Right ventricle myocardium inferior (tissue), 1 donor: ENCODE measurements at regions not wholly inside any gene's neighbourhood (a gene's known extent, or its start where the extent isn't known, plus 50 kb on each side); places are given as distances from the start of the nearest gene placed in this dataset.

ENCODE experiments used
- ATAC-seq: fragments of 200-7000 bp; cut with Tn5 transposase; one replicate; pipeline ENCODE4 v1.9.1; 2020; ENCODE audit warnings: mild to moderate bottlenecking, moderate library complexity
- DNase-seq: peaks from one replicate; pipeline ENCODE4 v3.0.0; 2021; ENCODE audit errors: missing footprints
- intact Hi-C: fragments of 100-400 bp; cut with DNase I; formaldehyde crosslinking; loops from one replicate; pipeline ENCODE4 v1.11.0; 2022
- donor health status: DM: no; HTN: yes; CAD: no; lungs with severe emphysema.

GRCh38 chr9:118418887-118419565 lies 714.8 kb downstream of the TLR4 start:
- intact Hi-C loops, result no loop called here
- ATAC-seq (no peak), DNase-seq (no peak)

- no peak for DNase-seq
- ATAC-seq, result no peak
- intact Hi-C loops, result no loop called here
Measured at GRCh38 chr9:118419676-118420075, 715.5 kb downstream of the TLR4 start.

- DNase-seq (no peak), ATAC-seq (no peak)
- intact Hi-C loops, result no loop called here
Measured at GRCh38 chr9:118422508-118422907, 718.3 kb downstream of the TLR4 start.

GRCh38 chr9:118423021-118423420 lies 718.8 kb downstream of the TLR4 start:
- ATAC-seq (no peak), DNase-seq (no peak)
- intact Hi-C loops, result no loop called here

GRCh38 chr9:118423721-118424120 lies 719.5 kb downstream of the TLR4 start:
- intact Hi-C loops, result no loop called here

GRCh38 chr9:118426772-118427171 lies 722.6 kb downstream of the TLR4 start:
- intact Hi-C loops, result no loop called here
- no peak for ATAC-seq
- DNase-seq, result no peak

More at GRCh38 chr9:118423721-118424120, 719.5 kb downstream of the TLR4 start:
- ATAC-seq, result no peak
- no peak for DNase-seq

- no peak for DNase-seq
- intact Hi-C loops, result no loop called here
- ATAC-seq, result no peak
Measured at GRCh38 chr9:118438810-118439209, 734.6 kb downstream of the TLR4 start.

- DNase-seq, result no peak
- intact Hi-C loops, result no loop called here
- no peak for ATAC-seq
Measured at GRCh38 chr9:118439441-118439840, 735.2 kb downstream of the TLR4 start.

- DNase-seq, result no peak
- no peak for ATAC-seq
- intact Hi-C loops, result no loop called here
Measured at GRCh38 chr9:118444403-118444802, 740.2 kb downstream of the TLR4 start.

- ATAC-seq, result no peak
- intact Hi-C loops, result no loop called here
- DNase-seq, result no peak
Measured at GRCh38 chr9:118446943-118447639, 742.9 kb downstream of the TLR4 start.

GRCh38 chr9:118449554-118449953 lies 745.4 kb downstream of the TLR4 start:
- ATAC-seq, result no peak
- intact Hi-C loops, result no loop called here
- DNase-seq, result no peak

GRCh38 chr9:118455259-118455658 lies 751.1 kb downstream of the TLR4 start:
- intact Hi-C loops, result no loop called here
- DNase-seq, result no peak
- no peak for ATAC-seq

- DNase-seq (no peak), ATAC-seq (no peak)
- intact Hi-C loops, result no loop called here
Measured at GRCh38 chr9:118455788-118456187, 751.6 kb downstream of the TLR4 start.

- intact Hi-C loops, result no loop called here
- no peak for DNase-seq
- ATAC-seq, result no peak
Measured at GRCh38 chr9:118457171-118458000, 753.2 kb downstream of the TLR4 start.

- intact Hi-C loops, result no loop called here
- no peak for ATAC-seq
- no peak for DNase-seq
Measured at GRCh38 chr9:118459913-118460312, 755.7 kb downstream of the TLR4 start.

- no peak for ATAC-seq
- intact Hi-C loops, result no loop called here
- DNase-seq, result no peak
Measured at GRCh38 chr9:118463419-118463818, 759.2 kb downstream of the TLR4 start.

- ATAC-seq (no peak), DNase-seq (no peak)
- intact Hi-C loops, result no loop called here
Measured at GRCh38 chr9:118473521-118473920, 769.3 kb downstream of the TLR4 start.

- DNase-seq, result no peak
- ATAC-seq, result no peak
- intact Hi-C loops, result no loop called here
Measured at GRCh38 chr9:118478752-118479151, 774.5 kb downstream of the TLR4 start.

GRCh38 chr9:118482306-118482705 lies 778.1 kb downstream of the TLR4 start:
- ATAC-seq, result no peak
- intact Hi-C loops, result no loop called here
- no peak for DNase-seq

- intact Hi-C loops, result no loop called here
- DNase-seq (no peak), ATAC-seq (no peak)
Measured at GRCh38 chr9:118483677-118484076, 779.5 kb downstream of the TLR4 start.
